HEK293 (cell line): ENCODE measurements at regions not wholly inside any gene's neighbourhood (a gene's known extent, or its start where the extent isn't known, plus 50 kb on each side); places are given as distances from the start of the nearest gene placed in this dataset.

ENCODE experiments used
- KLF16 ChIP-seq: fragments of 450-650 bp; formaldehyde crosslinking; IDR thresholded peaks from 2 replicates; pipeline ENCODE4 v1.5.1; 2017; ENCODE audit warnings: missing biosample characterization, missing genetic modification characterization
- MEIS1 ChIP-seq: sonication (generic); formaldehyde crosslinking; IDR thresholded peaks from 2 replicates; pipeline ENCODE4 v1.8.1; 2022; ENCODE audit warnings: missing genetic modification reagents, mild to moderate bottlenecking, borderline replicate concordance
- MYNN ChIP-seq: fragments of 450-650 bp; formaldehyde crosslinking; IDR thresholded peaks from 2 replicates; pipeline ENCODE4 v1.5.1; 2016; ENCODE audit warnings: missing biosample characterization, missing genetic modification characterization, borderline replicate concordance
- YY1 ChIP-seq: fragments of 450-650 bp; formaldehyde crosslinking; IDR thresholded peaks from 2 replicates; pipeline ENCODE4 v1.5.1; 2018; ENCODE audit warnings: missing biosample characterization, missing genetic modification characterization
- ZFHX2 ChIP-seq: fragments of 450-650 bp; formaldehyde crosslinking; conservative IDR thresholded peaks from 2 replicates; pipeline ENCODE4 v1.5.1; 2016; ENCODE audit warnings: missing biosample characterization, missing genetic modification characterization
- ZFP41 ChIP-seq: fragments of 450-650 bp; formaldehyde crosslinking; IDR thresholded peaks from 2 replicates; pipeline ENCODE4 v1.5.1; 2016; ENCODE audit warnings: missing biosample characterization, missing genetic modification characterization, borderline replicate concordance
- ZIC2 ChIP-seq: fragments of 450-650 bp; formaldehyde crosslinking; IDR thresholded peaks from 2 replicates; pipeline ENCODE4 v1.5.1; 2016; ENCODE audit warnings: missing biosample characterization, missing genetic modification characterization
- ZNF202 ChIP-seq: fragments of 450-650 bp; formaldehyde crosslinking; IDR thresholded peaks from 2 replicates; pipeline ENCODE4 v1.5.1; 2016; ENCODE audit warnings: missing biosample characterization, missing genetic modification characterization, borderline replicate concordance
- ZNF274 ChIP-seq, 2 experiments: fragments of 200-500 bp in 1 of 2; fragments of 450-650 bp in 1 of 2; sonication (Bioruptor generic) in 1 of 2; formaldehyde crosslinking in 1 of 2; IDR thresholded peaks; 2 replicates each; pipeline versions ENCODE4 v1.5.1 to v1.6.1; 2014 to 2016; ENCODE audit warnings: borderline replicate concordance in 1 of 2, inconsistent platforms in 1 of 2, low read length in 1 of 2, missing biosample characterization in 1 of 2, missing genetic modification characterization in 1 of 2
- ZNF529 ChIP-seq: fragments of 450-650 bp; formaldehyde crosslinking; IDR thresholded peaks from 2 replicates; pipeline ENCODE4 v1.5.1; 2017; ENCODE audit warnings: missing genetic modification characterization, missing biosample characterization; ENCODE audit not compliant: insufficient replicate concordance
- ZNF548 ChIP-seq: fragments of 450-650 bp; formaldehyde crosslinking; IDR thresholded peaks from 2 replicates; pipeline ENCODE4 v1.5.1; 2016; ENCODE audit warnings: missing biosample characterization, missing genetic modification characterization
- TF ChIP-seq, protein P1 (sequence below): fragments of 450-650 bp; formaldehyde crosslinking; IDR thresholded peaks from 2 replicates; pipeline ENCODE4 v1.5.1; 2016; ENCODE audit warnings: missing biosample characterization, missing genetic modification characterization
- TF ChIP-seq, protein P2 (sequence below): fragments of 450-650 bp; formaldehyde crosslinking; IDR thresholded peaks from 2 replicates; pipeline ENCODE4 v1.5.1; 2016; ENCODE audit warnings: missing biosample characterization, missing genetic modification characterization
- TF ChIP-seq, protein P3 (sequence below): fragments of 450-650 bp; formaldehyde crosslinking; IDR thresholded peaks from 2 replicates; pipeline ENCODE4 v1.5.1; 2016; ENCODE audit warnings: missing biosample characterization, missing genetic modification characterization, low read depth

GRCh38 chr6:147741389-147741788 is 232.9 kb downstream of the SAMD5 start:
- TF ChIP-seq, protein P1, sequence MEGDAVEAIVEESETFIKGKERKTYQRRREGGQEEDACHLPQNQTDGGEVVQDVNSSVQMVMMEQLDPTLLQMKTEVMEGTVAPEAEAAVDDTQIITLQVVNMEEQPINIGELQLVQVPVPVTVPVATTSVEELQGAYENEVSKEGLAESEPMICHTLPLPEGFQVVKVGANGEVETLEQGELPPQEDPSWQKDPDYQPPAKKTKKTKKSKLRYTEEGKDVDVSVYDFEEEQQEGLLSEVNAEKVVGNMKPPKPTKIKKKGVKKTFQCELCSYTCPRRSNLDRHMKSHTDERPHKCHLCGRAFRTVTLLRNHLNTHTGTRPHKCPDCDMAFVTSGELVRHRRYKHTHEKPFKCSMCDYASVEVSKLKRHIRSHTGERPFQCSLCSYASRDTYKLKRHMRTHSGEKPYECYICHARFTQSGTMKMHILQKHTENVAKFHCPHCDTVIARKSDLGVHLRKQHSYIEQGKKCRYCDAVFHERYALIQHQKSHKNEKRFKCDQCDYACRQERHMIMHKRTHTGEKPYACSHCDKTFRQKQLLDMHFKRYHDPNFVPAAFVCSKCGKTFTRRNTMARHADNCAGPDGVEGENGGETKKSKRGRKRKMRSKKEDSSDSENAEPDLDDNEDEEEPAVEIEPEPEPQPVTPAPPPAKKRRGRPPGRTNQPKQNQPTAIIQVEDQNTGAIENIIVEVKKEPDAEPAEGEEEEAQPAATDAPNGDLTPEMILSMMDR (tag by site-specific recombination): no peak
- TF ChIP-seq MEIS1 (CRISPR knock-in tag): no peak
- TF ChIP-seq, protein P2, sequence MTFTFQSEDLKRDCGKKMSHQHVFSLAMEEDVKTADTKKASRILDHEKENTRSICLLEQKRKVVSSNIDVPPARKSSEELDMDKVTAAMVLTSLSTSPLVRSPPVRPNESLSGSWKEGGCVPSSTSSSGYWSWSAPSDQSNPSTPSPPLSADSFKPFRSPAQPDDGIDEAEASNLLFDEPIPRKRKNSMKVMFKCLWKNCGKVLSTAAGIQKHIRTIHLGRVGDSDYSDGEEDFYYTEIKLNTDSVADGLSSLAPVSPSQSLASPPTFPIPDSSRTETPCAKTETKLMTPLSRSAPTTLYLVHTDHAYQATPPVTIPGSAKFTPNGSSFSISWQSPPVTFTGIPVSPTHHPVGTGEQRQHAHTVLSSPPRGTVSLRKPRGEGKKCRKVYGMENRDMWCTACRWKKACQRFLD (tag by site-specific recombination): no peak
- TF ChIP-seq YY1: no peak
- TF ChIP-seq, protein P3, sequence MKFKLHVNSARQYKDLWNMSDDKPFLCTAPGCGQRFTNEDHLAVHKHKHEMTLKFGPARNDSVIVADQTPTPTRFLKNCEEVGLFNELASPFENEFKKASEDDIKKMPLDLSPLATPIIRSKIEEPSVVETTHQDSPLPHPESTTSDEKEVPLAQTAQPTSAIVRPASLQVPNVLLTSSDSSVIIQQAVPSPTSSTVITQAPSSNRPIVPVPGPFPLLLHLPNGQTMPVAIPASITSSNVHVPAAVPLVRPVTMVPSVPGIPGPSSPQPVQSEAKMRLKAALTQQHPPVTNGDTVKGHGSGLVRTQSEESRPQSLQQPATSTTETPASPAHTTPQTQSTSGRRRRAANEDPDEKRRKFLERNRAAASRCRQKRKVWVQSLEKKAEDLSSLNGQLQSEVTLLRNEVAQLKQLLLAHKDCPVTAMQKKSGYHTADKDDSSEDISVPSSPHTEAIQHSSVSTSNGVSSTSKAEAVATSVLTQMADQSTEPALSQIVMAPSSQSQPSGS (tag by site-specific recombination): no peak
- TF ChIP-seq ZNF274 (IDR thresholded peaks at IDR 0.05; ENCODE audit: low read length): no peak
- no peak for TF ChIP-seq ZNF274 (tag by site-specific recombination; IDR thresholded peaks at IDR 0.05; ENCODE audit: borderline replicate concordance)
- TF ChIP-seq ZNF529: no peak
- no peak for TF ChIP-seq ZNF202
- TF ChIP-seq ZFHX2 (tag by site-specific recombination): no peak
- no peak for TF ChIP-seq MYNN
- TF ChIP-seq ZNF548 (tag by site-specific recombination): no peak
- TF ChIP-seq ZIC2 (tag by site-specific recombination): no peak
- no peak for TF ChIP-seq ZFP41 (tag by site-specific recombination)
- TF ChIP-seq KLF16 (tag by site-specific recombination): no peak
